GM23338 (cell line): ENCODE measurements at regions not wholly inside any gene's neighbourhood (a gene's known extent, or its start where the extent isn't known, plus 50 kb on each side); places are given as distances from the start of the nearest gene placed in this dataset.
"Not testable (repeated sequence)": the region's sequence is repeated elsewhere in the genome, so short reads cannot be mapped to it uniquely, and the experiment has no call there.

Source experiments
- ATAC-seq: fragments of 200-7000 bp; cut with Tn5 transposase; 3 replicates; pipeline ENCODE4 v1.9.1; 2020
- DNase-seq: peaks from one replicate; pipeline ENCODE4 v3.0.0-alpha.2; 2015; ENCODE audit warnings: low spot score
- H2AFZ ChIP-seq: fragments of 200-600 bp; sonication (generic); 2 replicates; pipeline ENCODE4 v1.8.0; 2016; ENCODE audit warnings: antibody characterized with exemption, mild to moderate bottlenecking, moderate library complexity
- H3F3A ChIP-seq: fragments of 200-600 bp; sonication (generic); replicated peaks from 2 replicates; pipeline ENCODE4 v1.8.0; 2017; ENCODE audit warnings: antibody characterized with exemption, mixed run types, low read depth
- H3K27ac ChIP-seq: fragments of 200-600 bp; sonication (generic); 2 replicates; pipeline ENCODE4 v1.6.1; 2016; ENCODE audit warnings: low read depth
- H3K27me3 ChIP-seq: fragments of 200-600 bp; sonication (generic); 2 replicates; pipeline ENCODE4 v1.8.0; 2016; ENCODE audit warnings: mild to moderate bottlenecking, mixed run types, moderate library complexity; ENCODE audit not compliant: insufficient read depth
- H3K36me3 ChIP-seq: fragments of 200-600 bp; sonication (generic); 2 replicates; pipeline ENCODE4 v1.8.0; 2016; ENCODE audit warnings: mild to moderate bottlenecking; ENCODE audit not compliant: insufficient read depth
- H3K4me1 ChIP-seq: fragments of 200-600 bp; sonication (generic); 2 replicates; pipeline ENCODE4 v1.8.0; 2016; ENCODE audit warnings: mild to moderate bottlenecking, moderate library complexity; ENCODE audit not compliant: insufficient read depth
- H3K4me2 ChIP-seq: fragments of 200-600 bp; sonication (generic); 2 replicates; pipeline ENCODE4 v1.7.1; 2017; ENCODE audit warnings: mixed run types
- H3K4me3 ChIP-seq: fragments of 200-600 bp; sonication (generic); 2 replicates; pipeline ENCODE4 v1.6.1; 2016; ENCODE audit warnings: mixed run types
- H3K79me2 ChIP-seq: fragments of 200-600 bp; sonication (generic); replicated peaks from 2 replicates; pipeline ENCODE4 v1.8.0; 2017; ENCODE audit warnings: mild to moderate bottlenecking; ENCODE audit not compliant: insufficient read depth
- H3K9me2 ChIP-seq: fragments of 200-600 bp; sonication (generic); 2 replicates; pipeline ENCODE4 v1.8.0; 2017; ENCODE audit not compliant: insufficient read depth
- H4K20me1 ChIP-seq: fragments of 200-600 bp; sonication (generic); replicated peaks from 2 replicates; pipeline ENCODE4 v1.8.0; 2017; ENCODE audit warnings: mild to moderate bottlenecking; ENCODE audit not compliant: insufficient read depth
- H3K27ac Mint-ChIP-seq: 2 replicates; pipeline ENCODE4 v1.8.0; 2020; ENCODE audit warnings: inconsistent platforms, mild to moderate bottlenecking, moderate library complexity, mixed read lengths
- H3K27me3 Mint-ChIP-seq: 3 replicates; pipeline ENCODE4 v1.8.0; 2022; ENCODE audit warnings: low read depth, mild to moderate bottlenecking, moderate library complexity, mixed read lengths, inconsistent platforms; ENCODE audit not compliant: insufficient read depth, poor library complexity
- H3K36me3 Mint-ChIP-seq: 3 replicates; pipeline ENCODE4 v1.8.0; 2021; ENCODE audit warnings: low read depth, mild to moderate bottlenecking, inconsistent platforms, moderate library complexity, mixed read lengths
- H3K4me1 Mint-ChIP-seq: 3 replicates; pipeline ENCODE4 v1.8.0; 2020; ENCODE audit warnings: mild to moderate bottlenecking, inconsistent platforms, mixed read lengths
- H3K4me3 Mint-ChIP-seq: 3 replicates; pipeline ENCODE4 v1.8.0; 2021; ENCODE audit warnings: moderate library complexity, mild to moderate bottlenecking, inconsistent platforms, mixed read lengths
- H3K9me3 Mint-ChIP-seq: 3 replicates; pipeline ENCODE4 v1.8.0; 2020; ENCODE audit warnings: moderate library complexity, mild to moderate bottlenecking, inconsistent platforms, mixed read lengths
- CTCF ChIP-seq, 2 experiments: fragments of 200-600 bp in 1 of 2; sonication (generic) in 1 of 2; conservative IDR thresholded peaks; 2 replicates each; pipeline versions ENCODE4 v1.5.1 to v1.6.1; 2016 to 2017; ENCODE audit warnings: antibody characterized with exemption in 2 of 2, low read depth in 2 of 2, mild to moderate bottlenecking in 2 of 2, moderate library complexity in 1 of 2
- EZH2 ChIP-seq: fragments of 200-600 bp; sonication (generic); IDR thresholded peaks from one replicate; pipeline ENCODE4 v1.8.0; 2017; ENCODE audit warnings: antibody characterized with exemption, mild to moderate bottlenecking, low read depth; ENCODE audit not compliant: unreplicated experiment
- JUNB ChIP-seq: IDR thresholded peaks from one replicate; pipeline ENCODE4 v1.6.1; 2016; ENCODE audit warnings: antibody characterized with exemption; ENCODE audit not compliant: unreplicated experiment
- REST ChIP-seq: IDR thresholded peaks from one replicate; pipeline ENCODE4 v1.6.1; 2018; ENCODE audit warnings: antibody characterized with exemption; ENCODE audit not compliant: unreplicated experiment
- STAT1 ChIP-seq: IDR thresholded peaks from one replicate; pipeline ENCODE4 v1.6.1; 2016; ENCODE audit warnings: antibody characterized with exemption; ENCODE audit not compliant: unreplicated experiment
- ZNF462 ChIP-seq: fragments of 250-450 bp; sonication (Bioruptor Pico); IDR thresholded peaks from 2 replicates; pipeline ENCODE4 v1.5.0; 2020; ENCODE audit warnings: mild to moderate bottlenecking, moderate library complexity

GRCh38 chr2:129408570-129408969 is 570.9 kb upstream of the RAB6C start:
- ATAC-seq (no peak), DNase-seq (no peak)
- Histone ChIP-seq H3K4me2 (no peak overlapping the region), H3K27ac (no peak overlapping the region), H3F3A (no peaks in the 10 kb centered on the region), H3K4me1 (no peaks in the 10 kb centered on the region), H2AFZ (no peak overlapping the region), H4K20me1 (no peaks in the 10 kb centered on the region), H3K27me3 (no peaks in the 10 kb centered on the region), H3K9me2 (no peaks in the 10 kb centered on the region), H3K79me2 (no peaks in the 10 kb centered on the region), H3K4me3 (no peak overlapping the region), H3K36me3 (peaks cover 4% of the 10 kb centered on the region)
- H3K4me3 Mint-ChIP-seq: no peak overlapping the region
- no peaks in the 10 kb centered on the region for H3K27me3 Mint-ChIP-seq
- peaks cover 8% of the 10 kb centered on the region; the same call in 2 of the 3 replicates for H3K9me3 Mint-ChIP-seq
- TF ChIP-seq REST (no peak), EZH2 (no peak), ZNF462 (CRISPR knock-in tag) (no peak), CTCF (conservative IDR thresholded peaks at IDR 0.05; ENCODE audit: low read depth in 2 of 2) (no peak), STAT1 (no peak), JUNB (no peak)
- no peak overlapping the region for H3K27ac Mint-ChIP-seq
- H3K4me1 Mint-ChIP-seq: no peaks in the 10 kb centered on the region
- no peaks in the 10 kb centered on the region for H3K36me3 Mint-ChIP-seq

- H3K4me3 Mint-ChIP-seq: peak overlapping the region; percentile 16; the same call in 1 of the 3 replicates
- H2AFZ ChIP-seq, H3K4me3 ChIP-seq, H3K9me2 ChIP-seq, H4K20me1 ChIP-seq, H3K36me3 ChIP-seq, H3K27me3 ChIP-seq, H3K4me2 ChIP-seq, H3K27ac ChIP-seq, H3K36me3 Mint-ChIP-seq, DNase-seq, H3K27ac Mint-ChIP-seq, H3K27me3 Mint-ChIP-seq, H3K4me1 ChIP-seq, ATAC-seq, H3K4me1 Mint-ChIP-seq, H3K79me2 ChIP-seq, H3F3A ChIP-seq: not testable (repeated sequence)
- peaks cover 11% of the 10 kb centered on the region for H3K9me3 Mint-ChIP-seq
Observed at GRCh38 chr2:129417041-129417440, 562.4 kb upstream of the RAB6C start.
